Middle frontal gyrus (tissue), 1 donor: ENCODE measurements at regions not wholly inside any gene's neighbourhood (a gene's known extent, or its start where the extent isn't known, plus 50 kb on each side); places are given as distances from the start of the nearest gene placed in this dataset.

ENCODE experiments used
- DNase-seq: peaks from one replicate; pipeline ENCODE4 v3.0.0-alpha.2; 2015; ENCODE audit warnings: low spot score; ENCODE audit errors: extremely low spot score

GRCh38 chr1:201610858-201611257 lies 71.9 kb downstream of the NAV1 start:
- no peak for DNase-seq

DNA sequence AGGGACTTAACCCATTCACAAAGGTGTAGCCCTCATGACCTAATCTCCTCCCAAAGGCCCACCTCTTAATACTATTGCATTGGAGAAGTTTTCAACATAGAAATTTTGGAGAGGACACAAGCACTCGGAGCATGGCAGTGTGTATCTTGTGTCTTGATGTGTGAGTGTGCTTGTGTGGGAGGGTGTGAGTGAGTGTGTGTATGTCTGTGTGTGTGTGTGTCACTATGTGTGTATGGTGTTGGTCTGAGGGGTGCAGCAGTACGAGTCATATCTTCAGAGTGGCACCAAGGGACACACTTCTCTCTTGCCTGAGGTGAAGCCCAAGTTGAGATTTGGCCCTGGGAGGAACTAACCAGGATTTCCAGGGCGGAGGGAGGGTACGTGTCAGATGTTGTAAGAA lies 73.7 kb downstream of the NAV1 start:
- no peak for DNase-seq

GRCh38 chr1:201614262-201615015 lies 75.5 kb downstream of the NAV1 start:
- DNase-seq: no peak

DNA sequence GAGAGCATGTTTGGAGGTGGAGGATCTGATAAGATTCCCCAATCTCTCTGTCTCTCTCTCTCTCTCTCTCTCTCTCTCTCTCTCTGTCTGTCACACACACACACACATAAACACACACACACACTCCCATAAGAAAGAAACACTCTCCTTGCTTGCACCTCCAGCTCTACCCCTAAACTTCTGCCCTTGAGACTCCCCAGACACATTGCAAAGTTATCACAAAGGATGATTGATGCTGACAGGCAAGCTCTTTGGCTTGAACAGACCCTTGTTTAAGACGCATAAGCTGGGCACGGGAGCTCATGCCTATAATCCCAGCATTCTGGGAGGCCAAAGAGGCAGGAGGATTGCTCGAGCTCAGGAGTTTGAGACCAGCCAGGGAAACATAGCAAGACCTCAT lies 78.2 kb downstream of the NAV1 start:
- DNase-seq: no peak

DNA sequence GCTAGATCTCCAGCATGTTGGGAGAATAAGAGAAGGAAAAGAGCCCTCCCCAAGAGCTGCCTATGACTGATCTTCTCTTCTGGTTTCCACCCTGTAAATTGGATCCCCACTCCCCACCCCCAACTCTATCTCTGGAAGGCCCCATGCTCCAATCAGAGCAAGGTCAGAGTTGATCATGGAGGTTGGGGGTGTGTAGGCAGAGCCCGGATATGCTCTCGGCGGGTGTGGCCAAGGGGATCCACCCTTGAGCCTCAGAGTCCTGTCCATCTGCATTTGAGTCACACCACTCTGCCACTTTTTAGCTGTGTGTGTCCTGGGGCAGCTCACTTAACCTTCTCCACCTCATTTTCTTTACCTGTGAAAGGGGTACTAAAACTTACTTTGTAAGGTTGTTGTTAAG lies 79.5 kb downstream of the NAV1 start:
- no peak for DNase-seq

- no peak for DNase-seq
These were observed 80.0 kb downstream of the NAV1 start for GRCh38 chr1:201618905-201619304.

GRCh38 chr1:201619513-201619912 lies 80.6 kb downstream of the NAV1 start:
- DNase-seq: no peak

DNA sequence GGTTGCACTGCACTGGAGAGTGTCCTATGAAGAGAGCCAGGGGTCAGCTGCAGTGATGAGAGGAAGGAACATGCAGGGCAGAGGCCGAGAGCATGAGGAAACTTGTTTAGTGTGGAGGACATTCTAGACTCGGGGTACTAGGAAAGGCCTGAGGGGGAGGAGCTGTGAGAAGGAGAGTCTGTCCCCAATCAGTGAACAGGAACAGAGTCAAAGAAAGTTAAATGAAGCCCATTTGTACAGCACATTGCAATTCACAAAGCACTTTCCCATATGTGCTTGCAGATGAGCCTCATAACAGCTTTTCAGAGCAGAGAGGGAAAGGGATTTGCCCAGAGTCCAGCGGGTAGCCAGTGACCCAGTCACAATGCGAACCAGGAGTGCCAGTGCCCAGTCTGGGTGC lies 83.4 kb downstream of the NAV1 start:
- DNase-seq: no peak

DNA sequence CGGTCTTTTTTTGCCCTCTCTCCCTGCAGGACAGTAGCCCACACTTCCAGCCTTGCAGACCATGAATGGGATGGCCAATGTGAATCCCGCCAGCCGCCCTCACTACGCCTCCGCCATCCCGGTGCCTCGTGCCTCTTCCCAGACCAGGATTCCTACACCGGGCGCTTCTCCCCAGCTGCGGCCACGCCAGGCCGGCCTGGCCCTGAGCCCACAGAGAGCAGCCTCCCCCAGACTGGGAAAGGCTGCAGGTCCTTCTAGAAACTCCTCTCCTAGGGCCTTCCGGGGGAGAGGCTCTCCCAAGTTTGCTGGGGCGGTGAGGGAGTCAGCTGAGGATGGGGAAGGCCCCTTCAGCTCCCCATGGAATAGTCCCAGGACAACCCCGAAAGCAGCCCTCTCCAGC lies 83.9 kb downstream of the NAV1 start:
- no peak for DNase-seq

DNA sequence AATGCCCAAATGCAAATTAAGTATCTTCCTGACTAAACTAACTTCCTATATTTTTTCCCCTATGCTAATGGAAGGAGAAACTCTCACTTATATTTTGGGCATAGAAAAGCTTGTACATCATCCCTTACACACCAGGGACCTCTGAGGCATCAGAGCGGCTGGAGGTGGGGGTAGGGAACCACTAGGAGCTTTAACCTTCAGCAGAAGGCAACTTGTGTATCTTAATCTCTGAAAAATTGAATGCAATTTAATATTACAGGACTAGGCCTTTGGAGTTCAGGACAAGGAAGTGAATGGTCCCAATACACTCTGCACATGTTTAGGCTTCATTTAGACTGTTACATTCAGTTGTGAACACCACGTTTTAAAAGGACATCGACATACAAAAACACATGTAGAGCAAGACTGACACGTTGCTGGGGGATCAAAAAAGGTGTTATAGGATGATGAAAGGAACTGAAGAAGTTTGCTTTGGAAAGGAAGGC lies 85.9 kb downstream of the NAV1 start:
- DNase-seq: no peak

DNA sequence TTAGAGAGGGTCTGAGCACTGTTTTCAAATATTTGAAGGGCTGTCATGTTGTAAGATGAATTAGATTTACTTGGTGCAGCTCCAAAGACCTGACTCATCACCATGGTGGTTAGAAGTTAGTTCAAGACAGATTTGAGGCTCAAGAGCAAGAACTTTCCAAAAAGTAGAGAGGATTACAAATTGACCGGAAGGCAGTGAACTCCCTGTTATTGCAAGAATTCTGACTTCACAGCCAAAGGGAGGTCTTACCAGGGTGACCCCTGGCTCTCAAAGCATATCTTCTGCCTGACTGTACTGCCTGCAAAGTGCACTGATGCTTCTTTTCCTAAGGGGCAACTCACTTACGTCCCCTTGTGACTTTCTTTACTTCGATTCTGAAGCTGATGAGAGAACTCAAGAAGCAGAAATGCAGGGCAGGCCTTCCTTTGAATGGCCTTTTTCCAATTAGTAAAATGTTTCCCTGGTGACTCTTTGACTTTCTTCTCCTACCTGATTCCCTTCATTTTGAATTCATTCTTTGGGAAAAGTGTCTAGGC lies 86.4 kb downstream of the NAV1 start:
- no peak for DNase-seq

DNA sequence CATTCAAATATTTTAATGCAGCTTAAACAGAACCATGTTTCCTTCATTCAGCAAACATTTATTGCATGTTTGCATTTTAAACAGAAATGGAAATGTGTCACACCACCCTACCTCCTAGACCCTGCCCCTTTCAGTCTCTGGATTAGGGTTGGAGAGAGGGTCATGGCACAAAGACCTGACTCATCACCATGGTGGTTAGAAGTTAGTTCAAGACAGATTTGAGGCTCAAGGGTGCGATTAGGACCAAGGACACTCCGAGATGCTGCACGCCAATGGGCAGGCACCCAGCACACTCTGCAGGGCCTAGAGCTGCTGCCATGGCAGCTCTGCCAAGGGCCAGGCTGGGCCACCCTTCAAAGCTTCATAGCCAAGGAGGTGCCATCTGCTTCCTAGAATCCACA lies 86.9 kb downstream of the NAV1 start:
- no peak for DNase-seq

GRCh38 chr1:201626629-201627275 lies 87.8 kb downstream of the NAV1 start:
- no peak for DNase-seq

GRCh38 chr1:201628490-201628889 lies 89.6 kb downstream of the NAV1 start:
- no peak for DNase-seq

- no peak for DNase-seq
These were observed 91.7 kb downstream of the NAV1 start for GRCh38 chr1:201630582-201630981.

DNA sequence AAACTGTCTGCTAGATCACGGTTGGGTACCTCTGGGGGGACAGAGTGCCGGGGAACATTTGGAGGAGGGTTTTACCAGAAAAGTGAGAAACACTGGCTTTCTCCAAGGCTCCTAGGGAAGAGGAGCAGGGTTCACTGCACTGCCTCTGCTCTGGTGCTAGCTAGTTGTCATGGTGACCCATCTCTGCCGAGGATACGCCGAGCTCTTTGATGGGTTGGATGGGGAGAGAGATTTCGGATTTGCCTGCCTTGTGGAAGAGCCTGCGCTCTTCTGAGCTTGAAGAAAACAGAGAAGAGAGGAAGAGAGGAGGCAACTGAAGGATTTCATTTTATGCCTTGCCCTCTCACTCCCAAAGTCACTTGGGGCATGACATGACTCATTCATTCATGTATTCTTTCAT lies 92.1 kb downstream of the NAV1 start:
- DNase-seq: no peak

DNA sequence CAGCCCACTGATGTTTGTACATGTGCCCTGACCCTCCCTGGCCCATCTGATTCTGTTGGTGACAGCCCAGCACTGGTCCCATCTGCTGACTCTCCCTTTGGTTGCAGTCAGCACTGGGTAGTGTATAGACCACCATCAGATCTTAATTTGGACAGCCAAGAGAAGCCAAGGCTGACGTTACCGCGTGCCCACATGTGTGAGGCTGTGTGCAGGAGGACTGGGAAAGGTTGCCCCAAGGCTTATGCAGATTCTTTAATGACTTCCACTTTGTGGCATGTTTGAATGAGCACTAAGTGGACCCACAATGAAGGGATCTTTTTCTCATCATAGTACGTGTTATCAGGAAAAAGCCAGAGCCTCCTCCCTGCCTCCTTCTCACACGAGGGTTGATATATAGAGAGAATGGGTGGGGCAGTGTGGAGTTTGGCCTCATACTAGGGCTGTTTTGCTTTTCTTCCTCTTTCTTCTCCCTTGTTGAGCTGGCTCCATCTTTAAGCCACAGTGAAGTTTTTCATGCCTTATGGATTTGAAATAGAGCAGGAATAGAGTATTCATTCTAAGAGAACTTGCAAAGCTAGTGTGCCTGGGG lies 93.5 kb downstream of the NAV1 start:
- no peak for DNase-seq

DNA sequence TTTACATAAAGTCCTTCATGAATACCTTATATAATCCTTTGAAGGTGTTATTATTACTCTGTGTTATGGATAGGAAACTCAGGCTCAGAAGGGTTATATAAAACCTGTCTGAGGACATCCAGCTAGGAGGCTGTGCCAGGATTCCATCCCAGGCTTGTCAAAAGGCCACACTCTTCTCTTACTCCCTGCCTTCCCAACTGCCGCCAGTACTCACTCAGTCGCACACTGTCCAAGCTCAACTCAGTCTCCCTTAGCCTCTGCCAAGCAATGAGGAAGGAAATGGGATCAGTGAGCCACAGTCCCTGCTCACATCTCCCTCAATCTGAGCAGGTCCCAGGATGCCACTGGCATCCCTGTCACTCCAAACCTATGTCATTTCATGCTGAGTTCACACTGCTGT lies 94.4 kb downstream of the NAV1 start:
- DNase-seq: no peak

- DNase-seq: no peak
These were observed 94.9 kb downstream of the NAV1 start for GRCh38 chr1:201633811-201634210.

DNA sequence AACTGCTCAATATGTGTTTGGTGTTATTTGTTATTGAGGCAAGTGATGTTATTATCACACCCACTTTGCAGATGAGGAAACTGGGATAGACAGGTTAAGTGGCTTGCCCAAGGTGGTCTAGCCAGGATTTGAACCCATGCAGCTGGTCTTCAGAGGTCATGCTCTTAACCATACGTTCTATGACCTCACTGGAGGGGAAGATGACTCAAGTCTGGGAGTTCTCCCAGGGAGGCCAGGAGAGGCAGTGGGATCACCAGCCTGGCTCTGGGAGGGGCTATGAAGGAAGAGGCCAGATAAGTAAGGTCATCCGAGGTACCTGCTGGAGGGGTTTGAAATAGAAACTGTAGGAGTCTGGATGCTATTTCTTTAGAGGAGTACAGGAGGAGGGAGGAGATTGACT lies 95.3 kb downstream of the NAV1 start:
- no peak for DNase-seq

DNA sequence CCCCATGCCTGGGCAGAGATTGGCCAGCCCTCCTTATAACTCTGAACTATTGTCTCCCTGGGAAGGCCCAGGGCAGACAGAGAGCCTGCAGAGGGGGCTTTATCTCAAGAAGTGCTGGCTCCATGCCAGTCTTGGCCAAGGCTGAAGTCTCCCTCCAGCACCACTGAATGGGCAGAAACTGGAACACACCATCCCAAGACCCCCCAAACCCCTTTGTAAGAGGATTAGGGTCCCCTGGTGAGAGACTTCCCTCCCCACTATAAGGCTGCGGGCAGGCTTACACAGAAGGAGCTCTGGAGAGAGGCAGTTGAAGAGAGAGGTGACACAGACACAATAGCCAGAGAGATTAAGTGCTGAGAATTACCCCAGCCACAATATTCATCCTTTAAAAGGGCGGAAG lies 97.2 kb downstream of the NAV1 start:
- no peak for DNase-seq

DNA sequence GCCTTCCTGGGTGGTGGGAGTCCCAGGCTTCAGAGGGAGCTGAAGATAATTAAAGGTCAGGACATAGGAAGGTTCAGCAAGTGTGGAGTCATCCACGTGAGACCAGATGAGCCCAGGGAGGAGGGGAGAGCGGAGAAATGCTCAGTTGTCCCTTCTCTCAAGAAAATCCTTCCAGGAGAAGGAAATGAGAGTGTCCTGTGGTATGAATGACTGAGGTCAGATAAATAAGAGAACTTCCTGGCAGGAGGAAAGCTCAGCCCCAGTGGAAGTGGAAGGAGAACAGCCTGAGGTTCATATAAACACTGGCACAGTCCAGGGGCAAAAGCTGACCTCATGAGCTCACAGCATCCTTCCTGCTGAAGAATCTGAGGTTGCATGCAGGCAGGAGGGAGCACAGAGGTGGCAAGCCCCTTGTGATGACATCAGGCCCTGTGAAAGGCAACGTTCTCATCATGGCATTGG lies 97.6 kb downstream of the NAV1 start:
- no peak for DNase-seq
